GM12878 (cell line): ENCODE measurements at regions not wholly inside any gene's neighbourhood (a gene's known extent, or its start where the extent isn't known, plus 50 kb on each side); places are given as distances from the start of the nearest gene placed in this dataset.

Experiments
- ATAC-seq: fragments of 200-7000 bp; cut with Tn5 transposase; 3 replicates; pipeline ENCODE4 v1.9.1; 2020; ENCODE audit warnings: mild to moderate bottlenecking, moderate library complexity
- BruUV-seq: library from RNA; stranded (reverse); fragments of 400-500 nt; replicated peaks from 2 replicates; lab custom pipeline; 2021; lab: Mats Ljungman, UMichigan
- CTCF ChIA-PET: fragments of 300-600 bp; sonication (Branson Sonifier 250); formaldehyde crosslinking; extraction: SDS; loops from one replicate; lab custom pipeline; 2021; ENCODE audit warnings: inconsistent platforms; lab: Yijun Ruan, JAX
- POLR2A ChIA-PET: fragments of 350-600 bp; formaldehyde crosslinking; extraction: SDS; loops from one replicate; lab custom pipeline; 2021; ENCODE audit warnings: inconsistent platforms; lab: Charles Lee
- RAD21 ChIA-PET: fragments of 300-600 bp; sonication (Branson Sonifier 250); formaldehyde crosslinking; loops from one replicate; lab custom pipeline; 2023; ENCODE audit warnings: antibody characterized with exemption; ENCODE audit not compliant: unreplicated experiment; lab: Charles Lee
- SMC1A ChIA-PET: fragments of 300-600 bp; sonication (Branson Sonifier 250); formaldehyde crosslinking; loops from one replicate; lab custom pipeline; 2023; ENCODE audit not compliant: unreplicated experiment, uncharacterized antibody; lab: Charles Lee
- DNase-seq: peaks from one replicate; pipeline ENCODE4 v3.0.0-alpha.2; 2011; ENCODE audit warnings: low read depth, low spot score
- FAIRE-seq: peaks from 3 replicates; lab custom pipeline; 2011; peaks lifted over from hg19 to GRCh38; lab: Jason Lieb, UNC
- H2AFZ ChIP-seq: 2 replicates; pipeline ENCODE4 v1.6.0; 2011; ENCODE audit warnings: low read depth, low read length, control low read depth; ENCODE audit not compliant: control insufficient read depth
- H3K27ac ChIP-seq: 2 replicates; pipeline ENCODE4 v1.5.1; 2011; ENCODE audit warnings: control low read depth; ENCODE audit not compliant: control insufficient read depth, insufficient read depth
- H3K27me3 ChIP-seq, 2 experiments: replicated peaks in 1 of 2; 2 replicates each; pipeline versions ENCODE4 v1.6.0 to v1.6.1; 2011; ENCODE audit warnings: low read length in 1 of 2; ENCODE audit not compliant: control insufficient read depth in 2 of 2, insufficient read depth in 2 of 2
- H3K36me3 ChIP-seq, 2 experiments: 2 replicates each; pipeline ENCODE4 v1.5.1; 2011; ENCODE audit warnings: low read length in 1 of 2; ENCODE audit not compliant: control insufficient read depth in 2 of 2, insufficient read depth in 2 of 2
- H3K4me1 ChIP-seq: 2 replicates; pipeline ENCODE4 v1.6.1; 2011; ENCODE audit warnings: mild to moderate bottlenecking, low read length, moderate library complexity, mixed read lengths; ENCODE audit not compliant: control insufficient read depth, insufficient read depth
- H3K4me2 ChIP-seq: 2 replicates; pipeline ENCODE4 v1.6.0; 2011; ENCODE audit warnings: control low read depth; ENCODE audit not compliant: control insufficient read depth, insufficient read depth
- H3K4me3 ChIP-seq: fragments of 200-600 bp; sonication (generic); 2 replicates; pipeline ENCODE4 v1.5.1; 2016
- H3K79me2 ChIP-seq: 2 replicates; pipeline ENCODE4 v1.6.0; 2011; ENCODE audit warnings: low read length; ENCODE audit not compliant: control insufficient read depth, insufficient read depth
- H3K9ac ChIP-seq: 2 replicates; pipeline ENCODE4 v1.8.0; 2011; ENCODE audit warnings: low read length, control low read depth, mixed read lengths; ENCODE audit not compliant: control insufficient read depth, insufficient read depth
- H3K9me3 ChIP-seq: replicated peaks from 3 replicates; pipeline ENCODE4 v1.5.1; 2011; ENCODE audit warnings: mild to moderate bottlenecking, low read length; ENCODE audit not compliant: control insufficient read depth, insufficient read depth
- H4K20me1 ChIP-seq: 2 replicates; pipeline ENCODE4 v1.6.0; 2011; ENCODE audit not compliant: control insufficient read depth, insufficient read depth
- CEBPB ChIP-seq, 2 experiments: fragments of 150-350 bp in 1 of 2; IDR thresholded peaks; 2 replicates each; pipeline ENCODE4 v1.6.1; 2012 to 2014; ENCODE audit warnings: low read depth in 2 of 2, low read length in 2 of 2, borderline replicate concordance in 1 of 2, inconsistent platforms in 1 of 2
- ELK1 ChIP-seq: IDR thresholded peaks from 2 replicates; pipeline ENCODE4 v1.6.1; 2012; ENCODE audit warnings: low read depth, low read length, improper control_type of control experiment
- MYB ChIP-seq: fragments of 150-350 bp; IDR thresholded peaks from 2 replicates; pipeline ENCODE4 v1.6.1; 2014; ENCODE audit warnings: mild to moderate bottlenecking, low read depth, low read length, borderline replicate concordance
- NBN ChIP-seq: fragments of 450-650 bp; IDR thresholded peaks from 2 replicates; pipeline ENCODE4 v1.6.1; 2016
- NKRF ChIP-seq: fragments of 450-650 bp; conservative IDR thresholded peaks from 2 replicates; pipeline ENCODE4 v1.6.1; 2017; ENCODE audit warnings: mild to moderate bottlenecking, moderate library complexity
- NRF1 ChIP-seq: conservative IDR thresholded peaks from 2 replicates; pipeline ENCODE4 v1.6.1; 2011; ENCODE audit warnings: mild to moderate bottlenecking, low read depth, low read length, improper control_type of control experiment
- RAD21 ChIP-seq: IDR thresholded peaks from 2 replicates; pipeline ENCODE4 v1.6.1; 2011; ENCODE audit warnings: mild to moderate bottlenecking, low read depth, low read length, moderate library complexity; ENCODE audit not compliant: insufficient read depth
- SUZ12 ChIP-seq: fragments of 200-600 bp; sonication (generic); IDR thresholded peaks from one replicate; pipeline ENCODE4 v1.6.1; 2018; ENCODE audit warnings: antibody characterized with exemption, mild to moderate bottlenecking; ENCODE audit not compliant: unreplicated experiment
- TAF1 ChIP-seq: IDR thresholded peaks from 2 replicates; pipeline ENCODE4 v1.6.1; 2011; ENCODE audit warnings: mild to moderate bottlenecking, low read depth, low read length, borderline replicate concordance
- ZBED1 ChIP-seq: IDR thresholded peaks from 2 replicates; pipeline ENCODE4 v1.6.1; 2016; ENCODE audit warnings: borderline replicate concordance
- ZNF217 ChIP-seq: fragments of 450-650 bp; IDR thresholded peaks from 2 replicates; pipeline ENCODE4 v1.6.1; 2017; ENCODE audit warnings: antibody characterized with exemption, mild to moderate bottlenecking
- ZNF592 ChIP-seq: fragments of 450-650 bp; IDR thresholded peaks from 2 replicates; pipeline ENCODE4 v1.6.1; 2017; ENCODE audit warnings: mild to moderate bottlenecking, moderate library complexity
- WGBS: methylation state at CpG from one replicate; pipeline ENCODE4 v1.1.6; 2016; ENCODE audit warnings: low lambda C conversion rate; ENCODE audit not compliant: insufficient replicate concordance, insufficient coverage; ENCODE audit errors: missing lambda C conversion rate; 5-methylcytosine and 5-hydroxymethylcytosine counted together
- in situ Hi-C: fragments of 300-500 bp; cut with MboI; formaldehyde crosslinking; loops from 9 replicates; pipeline ENCODE4 v1.14.3; 2018; ENCODE audit warnings: mixed read lengths
- intact Hi-C: fragments of 100-400 bp; cut with micrococcal nuclease; formaldehyde crosslinking; loops from one replicate; pipeline ENCODE4 v1.14.2; 2022; ENCODE audit not compliant: unreplicated experiment

- Histone ChIP-seq H3K27ac (no peak overlapping the region), H3K4me3 (no peak overlapping the region), H3K79me2 (no peaks in the 10 kb centered on the region), H4K20me1 (no peaks in the 10 kb centered on the region), H3K4me2 (no peak overlapping the region), H3K36me3 (no peaks in the 10 kb centered on the region), H3K4me1 (no peaks in the 10 kb centered on the region), H3K9ac (no peak overlapping the region), H2AFZ (no peak overlapping the region), H3K27me3 (no peaks in the 10 kb centered on the region), H3K9me3 (no peaks in the 10 kb centered on the region; the same call in 2 of the 3 replicates)
- FAIRE-seq (no peak), ATAC-seq (no peak), DNase-seq (no peak)
- TF ChIP-seq MYB (no peak), CEBPB (IDR thresholded peaks at IDR 0.05; ENCODE audit: borderline replicate concordance in 1 of 2, low read depth in 2 of 2, low read length in 2 of 2) (no peak), RAD21 (no peak), NKRF (no peak), NBN (no peak), NRF1 (no peak)
- ChIA-PET CTCF (no interaction called here), POLR2A (no interaction called here), RAD21 (no interaction called here), SMC1A (no interaction called here)
- intact Hi-C loops (no loop called here), in situ Hi-C loops (no loop called here)
- no TSS peak for BruUV-seq
- WGBS, result 19% methylated on average over 4 of the region's 4 CpGs
These were observed 848.0 kb downstream of the LTN1 start for GRCh38 chr21:28144653-28145052.

- H3K4me2 ChIP-seq, result no peak overlapping the region
- RAD21 ChIA-PET, result no interaction called here
- SMC1A ChIA-PET, result no interaction called here
- no peak for FAIRE-seq
- H3K9ac ChIP-seq, result no peak overlapping the region
- H3K27ac ChIP-seq, result no peak overlapping the region
- intact Hi-C loops (no loop called here), in situ Hi-C loops (no loop called here)
- no peak for ATAC-seq
- POLR2A ChIA-PET, result no interaction called here
- no TSS peak for BruUV-seq
- H2AFZ ChIP-seq, result no peak overlapping the region
- H3K4me1 ChIP-seq, result no peaks in the 10 kb centered on the region
- H3K4me3 ChIP-seq, result no peak overlapping the region
- DNase-seq, result no peak
- H3K27me3 ChIP-seq, result no peaks in the 10 kb centered on the region
- H3K36me3 ChIP-seq, result no peaks in the 10 kb centered on the region
- H4K20me1 ChIP-seq, result no peaks in the 10 kb centered on the region
- H3K9me3 ChIP-seq, result no peaks in the 10 kb centered on the region; the same call in 2 of the 3 replicates
- no peaks in the 10 kb centered on the region for H3K79me2 ChIP-seq
- CTCF ChIA-PET, result no interaction called here
- TF ChIP-seq SUZ12, result no peak
- no peak for TF ChIP-seq ZNF217
- TF ChIP-seq ZNF592, result no peak
- TF ChIP-seq TAF1, result no peak
- no peak for TF ChIP-seq ELK1
- TF ChIP-seq ZBED1, result no peak
These were observed 848.6 kb downstream of the LTN1 start for GRCh38 chr21:28144089-28144488.
